Cardiac muscle cell (in vitro differentiated cells and primary cell): ENCODE measurements at regions not wholly inside any gene's neighbourhood (a gene's known extent, or its start where the extent isn't known, plus 50 kb on each side); places are given as distances from the start of the nearest gene placed in this dataset.

Experiments used
- DNase-seq, 2 donors: peaks; one replicate each; pipeline versions ENCODE4 v3.0.0 to v3.0.0-alpha.2; 2010 to 2017; ENCODE audit warnings: low read depth in 1 of 2, low spot score in 1 of 2
- H3K27ac ChIP-seq: fragments of 200-600 bp; sonication (generic); 2 replicates; pipeline ENCODE4 v1.5.1; 2016
- H3K27me3 ChIP-seq: fragments of 200-600 bp; sonication (generic); 2 replicates; pipeline ENCODE4 v1.6.0; 2016; ENCODE audit warnings: control low read depth
- H3K36me3 ChIP-seq: fragments of 200-600 bp; sonication (generic); 2 replicates; pipeline ENCODE4 v1.5.1; 2016; ENCODE audit warnings: control low read depth
- H3K4me1 ChIP-seq: fragments of 200-600 bp; sonication (generic); 2 replicates; pipeline ENCODE4 v1.8.1; 2017; ENCODE audit warnings: low read depth, mild to moderate bottlenecking, mixed run types
- H3K4me3 ChIP-seq: fragments of 200-600 bp; sonication (generic); 2 replicates; pipeline ENCODE4 v1.5.1; 2016; ENCODE audit warnings: mild to moderate bottlenecking
- H3K9me3 ChIP-seq: fragments of 200-600 bp; sonication (generic); 2 replicates; pipeline ENCODE4 v1.5.1; 2017; ENCODE audit warnings: low read depth, mild to moderate bottlenecking, control low read depth
- TF ChIP-seq, protein P1 (sequence below): IDR thresholded peaks from 2 replicates; pipeline ENCODE4 v1.5.1; 2012; ENCODE audit warnings: low read depth, mild to moderate bottlenecking, low read length

DNA sequence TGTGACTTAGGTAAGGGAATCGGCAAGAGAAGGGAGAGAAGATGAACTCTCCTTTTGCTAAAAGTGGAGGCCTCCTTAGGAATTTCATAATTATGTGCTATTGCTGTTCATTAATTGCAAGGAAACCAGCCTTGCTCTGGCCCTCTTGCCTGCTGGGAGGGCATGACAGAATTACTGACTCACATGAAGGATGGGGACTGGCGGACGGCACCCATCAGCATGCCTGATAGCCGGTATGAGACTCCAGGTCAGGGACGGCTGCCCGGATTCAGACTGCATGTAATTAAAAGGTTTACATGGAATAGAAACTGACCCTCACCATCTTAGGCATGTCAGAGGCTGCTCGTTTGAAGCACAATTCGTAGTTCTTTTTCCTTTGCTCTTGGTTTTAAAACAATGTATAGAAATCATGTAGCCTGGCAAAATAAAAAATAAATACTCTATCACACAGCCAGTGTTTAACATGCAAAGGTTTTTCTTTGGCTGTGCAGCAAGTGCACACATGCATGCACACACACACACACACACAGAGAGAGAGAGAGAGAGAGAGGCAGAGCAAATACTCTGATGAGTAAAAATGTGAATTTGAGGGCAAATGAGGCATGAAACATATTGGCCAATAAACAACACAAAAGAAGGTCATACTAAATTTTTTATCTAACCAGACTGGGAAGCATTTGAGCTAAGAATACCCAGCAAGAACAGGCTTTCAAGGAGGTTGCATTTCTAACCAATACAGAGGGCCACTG, 82.7 kb downstream of the FOXB1 start:
- Histone ChIP-seq H3K27me3 (no peaks in the 10 kb centered on the region), H3K27ac (no peak overlapping the region), H3K4me1 (no peaks in the 10 kb centered on the region), H3K4me3 (no peak overlapping the region), H3K36me3 (no peaks in the 10 kb centered on the region), H3K9me3 (no peaks in the 10 kb centered on the region)
- TF ChIP-seq, protein P1, sequence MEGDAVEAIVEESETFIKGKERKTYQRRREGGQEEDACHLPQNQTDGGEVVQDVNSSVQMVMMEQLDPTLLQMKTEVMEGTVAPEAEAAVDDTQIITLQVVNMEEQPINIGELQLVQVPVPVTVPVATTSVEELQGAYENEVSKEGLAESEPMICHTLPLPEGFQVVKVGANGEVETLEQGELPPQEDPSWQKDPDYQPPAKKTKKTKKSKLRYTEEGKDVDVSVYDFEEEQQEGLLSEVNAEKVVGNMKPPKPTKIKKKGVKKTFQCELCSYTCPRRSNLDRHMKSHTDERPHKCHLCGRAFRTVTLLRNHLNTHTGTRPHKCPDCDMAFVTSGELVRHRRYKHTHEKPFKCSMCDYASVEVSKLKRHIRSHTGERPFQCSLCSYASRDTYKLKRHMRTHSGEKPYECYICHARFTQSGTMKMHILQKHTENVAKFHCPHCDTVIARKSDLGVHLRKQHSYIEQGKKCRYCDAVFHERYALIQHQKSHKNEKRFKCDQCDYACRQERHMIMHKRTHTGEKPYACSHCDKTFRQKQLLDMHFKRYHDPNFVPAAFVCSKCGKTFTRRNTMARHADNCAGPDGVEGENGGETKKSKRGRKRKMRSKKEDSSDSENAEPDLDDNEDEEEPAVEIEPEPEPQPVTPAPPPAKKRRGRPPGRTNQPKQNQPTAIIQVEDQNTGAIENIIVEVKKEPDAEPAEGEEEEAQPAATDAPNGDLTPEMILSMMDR, result no peak
- no peak for DNase-seq

DNA sequence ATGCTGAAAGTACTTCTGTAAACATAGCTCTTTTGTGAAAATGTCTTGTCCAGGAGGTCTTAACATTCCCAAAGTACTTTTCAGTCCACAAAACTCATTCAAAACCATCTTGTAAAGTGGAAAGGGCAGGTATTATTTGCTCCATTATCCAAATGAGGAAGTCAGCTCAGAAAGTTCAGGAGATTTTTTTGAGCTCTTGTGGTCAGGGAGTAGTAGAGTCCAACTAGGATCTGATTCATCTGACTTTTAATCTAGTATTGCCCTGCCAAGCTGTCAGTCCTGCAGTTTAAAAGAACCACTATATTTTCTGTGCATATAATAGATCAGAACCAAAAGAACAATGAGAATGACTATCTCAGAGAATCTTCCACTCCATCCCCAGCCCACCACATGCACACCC, 83.5 kb downstream of the FOXB1 start:
- DNase-seq, result no peak
- H3K27me3 ChIP-seq, result no peaks in the 10 kb centered on the region
- no peaks in the 10 kb centered on the region for H3K36me3 ChIP-seq
- no peak overlapping the region for H3K27ac ChIP-seq
- no peaks in the 10 kb centered on the region for H3K9me3 ChIP-seq
- no peak overlapping the region for H3K4me3 ChIP-seq
- TF ChIP-seq, protein P1, result no peak
- no peaks in the 10 kb centered on the region for H3K4me1 ChIP-seq

DNA sequence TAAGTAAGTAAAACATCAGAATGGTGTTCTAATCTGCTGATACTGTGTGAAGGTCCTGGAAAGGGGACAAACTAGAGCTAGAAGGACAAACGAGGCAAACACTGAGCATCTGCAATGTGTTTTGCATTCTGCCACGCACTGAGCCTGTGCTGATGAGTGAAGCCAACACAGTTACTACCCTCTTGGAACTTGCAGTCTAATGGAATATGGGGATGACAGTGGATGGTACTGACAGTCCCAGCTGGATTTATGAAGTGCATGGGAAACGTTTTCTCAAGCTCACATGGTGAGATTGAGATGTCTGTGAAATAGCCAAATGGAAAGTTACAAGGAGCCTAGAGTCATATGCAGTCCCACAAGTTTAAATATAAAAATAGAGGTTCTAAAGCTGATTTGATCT, 86.6 kb downstream of the FOXB1 start:
- H3K4me1 ChIP-seq, result no peaks in the 10 kb centered on the region

DNA sequence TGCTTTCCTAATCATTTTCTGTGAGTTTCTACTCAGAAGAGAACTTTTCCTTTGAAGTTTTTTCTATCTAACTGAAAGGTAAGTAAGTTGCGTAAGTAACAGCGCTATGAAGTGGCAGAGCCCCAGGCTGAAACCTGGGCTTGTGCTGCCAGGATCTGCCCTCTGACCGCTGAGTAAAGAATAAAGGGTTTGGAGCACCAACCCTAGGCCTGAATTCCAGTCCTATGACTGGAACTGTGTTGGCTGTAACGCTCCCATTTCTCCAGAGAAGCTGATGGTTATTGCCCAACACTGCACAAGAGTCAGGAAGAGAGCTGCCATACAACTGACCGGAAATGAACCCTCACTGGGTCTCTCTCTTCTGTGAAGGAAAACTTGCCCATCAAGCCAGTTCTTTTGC, 87.0 kb downstream of the FOXB1 start:
- Histone ChIP-seq H3K4me3 (no peak overlapping the region), H3K4me1 (no peaks in the 10 kb centered on the region), H3K27ac (no peak overlapping the region), H3K9me3 (no peaks in the 10 kb centered on the region), H3K36me3 (no peaks in the 10 kb centered on the region), H3K27me3 (no peaks in the 10 kb centered on the region)
- TF ChIP-seq, protein P1, result no peak
- peak in 1 of 2 donors; percentile 91 for DNase-seq

More for the DNA sequence above, 86.6 kb downstream of the FOXB1 start:
- Histone ChIP-seq H3K27me3 (no peaks in the 10 kb centered on the region), H3K27ac (no peak overlapping the region), H3K4me3 (no peak overlapping the region), H3K9me3 (no peaks in the 10 kb centered on the region), H3K36me3 (no peaks in the 10 kb centered on the region)
- TF ChIP-seq, protein P1, result no peak
- DNase-seq, result no peak

- no peak overlapping the region for H3K27ac ChIP-seq
- TF ChIP-seq, protein P1, result no peak
- no peak for DNase-seq
- no peak overlapping the region for H3K4me3 ChIP-seq
- no peaks in the 10 kb centered on the region for H3K36me3 ChIP-seq
- H3K27me3 ChIP-seq, result no peaks in the 10 kb centered on the region
- no peaks in the 10 kb centered on the region for H3K9me3 ChIP-seq
- no peaks in the 10 kb centered on the region for H3K4me1 ChIP-seq
These were observed 87.8 kb downstream of the FOXB1 start for GRCh38 chr15:60091911-60092310.
